NCI-H446 (cell line): ENCODE measurements at regions not wholly inside any gene's neighbourhood (a gene's known extent, or its start where the extent isn't known, plus 50 kb on each side); places are given as distances from the start of the nearest gene placed in this dataset.
"Not testable (repeated sequence)": the region's sequence is repeated elsewhere in the genome, so short reads cannot be mapped to it uniquely, and the experiment has no call there.

Experiments used
- DNase-seq, 2 experiments: peaks; one replicate each; lab custom pipeline; 2025; lab: John Stamatoyannopoulos, UW

DNA sequence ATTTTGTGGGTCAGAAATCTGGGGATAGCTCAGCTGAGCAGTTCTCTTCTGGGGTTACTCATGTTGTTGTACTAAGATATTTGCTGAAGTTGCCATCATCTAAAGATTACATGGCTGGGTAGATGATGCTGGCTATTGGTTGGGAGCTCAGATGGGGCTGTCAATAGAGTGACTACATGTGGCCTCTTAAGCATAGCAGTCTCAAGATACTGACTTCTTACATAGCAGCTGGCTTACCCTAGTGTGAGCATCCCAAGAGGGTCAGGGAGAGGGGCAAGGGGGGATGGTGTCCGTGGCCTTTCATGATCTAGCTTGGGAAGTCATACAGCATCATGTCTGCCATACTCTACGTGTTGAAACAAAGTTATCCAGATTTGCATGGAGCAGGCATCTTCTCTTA, 90.1 kb upstream of the HMGA2 start:
- DNase-seq = no peak

DNA sequence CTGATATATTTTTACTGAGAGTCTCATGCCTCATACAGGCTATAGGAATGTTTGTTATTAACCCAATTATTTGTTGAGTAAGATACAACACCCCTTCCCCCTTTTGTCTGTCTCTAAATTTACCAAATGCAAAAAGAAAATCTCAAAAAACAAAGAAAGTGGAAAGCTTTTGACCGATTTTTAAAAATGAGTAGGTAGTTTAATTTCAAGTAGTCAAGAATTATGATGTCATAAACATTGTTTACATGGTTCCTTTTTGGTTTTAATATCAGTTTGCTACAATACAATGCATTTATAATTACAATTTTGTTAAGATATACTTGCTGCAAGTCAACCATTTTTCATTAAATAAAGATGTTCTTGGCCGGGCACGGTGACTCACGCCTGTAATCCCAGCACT, 84.7 kb upstream of the HMGA2 start:
- DNase-seq = no peak

DNA sequence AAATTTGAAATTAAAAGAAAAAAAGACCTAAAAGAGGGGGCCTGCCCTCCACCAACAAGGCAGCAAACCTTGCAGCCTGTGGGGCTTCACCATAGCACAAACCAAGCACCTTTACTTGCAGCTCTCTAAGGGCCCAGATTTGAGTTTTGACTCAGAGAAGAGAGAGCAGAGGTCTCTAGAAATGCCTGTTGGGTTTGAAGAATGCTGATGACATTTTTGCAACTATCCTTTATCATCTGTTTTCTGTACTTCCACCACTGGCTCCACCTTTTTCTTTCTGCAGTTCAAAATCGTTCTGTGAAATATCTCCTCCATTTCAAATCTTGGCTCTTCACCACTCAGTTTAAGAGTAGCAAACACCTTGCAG, 83.8 kb upstream of the HMGA2 start:
- DNase-seq = no peak

DNA sequence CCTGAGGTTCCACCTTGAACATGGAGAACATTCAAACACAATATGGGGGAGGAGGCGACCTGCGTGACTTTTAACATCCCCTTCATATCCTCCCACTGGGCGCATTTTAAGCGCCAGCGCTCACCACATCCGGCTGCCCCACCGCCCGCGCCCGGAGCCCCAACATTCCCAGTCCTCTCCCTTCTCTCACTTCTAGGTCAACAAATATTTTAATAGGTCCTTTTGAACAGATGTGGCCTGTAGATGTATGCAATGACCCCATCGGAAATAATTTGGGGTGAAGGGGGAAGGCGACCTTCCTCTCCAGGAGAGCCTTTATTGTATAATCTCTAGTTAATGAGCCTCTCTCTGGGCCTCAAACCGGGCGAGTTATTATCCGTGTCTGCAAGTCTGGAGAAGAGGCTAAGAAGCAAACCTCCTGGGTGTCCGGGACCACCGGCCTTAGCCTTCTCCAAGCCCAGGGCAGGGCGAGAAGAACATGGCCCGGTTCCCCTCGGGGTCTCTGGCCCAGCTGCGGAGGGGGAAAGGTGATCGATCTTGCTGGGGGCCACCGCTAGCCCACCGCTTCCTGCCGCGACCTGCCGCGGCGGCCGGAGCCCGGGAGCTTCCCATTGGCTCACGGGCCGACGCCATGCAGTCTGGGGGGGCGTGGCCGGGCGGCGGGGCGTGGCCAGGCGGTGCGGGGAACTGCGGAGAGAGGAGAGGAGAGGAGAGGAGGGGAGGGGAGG, 83.2 kb upstream of the HMGA2 start:
- no peak for DNase-seq

DNA sequence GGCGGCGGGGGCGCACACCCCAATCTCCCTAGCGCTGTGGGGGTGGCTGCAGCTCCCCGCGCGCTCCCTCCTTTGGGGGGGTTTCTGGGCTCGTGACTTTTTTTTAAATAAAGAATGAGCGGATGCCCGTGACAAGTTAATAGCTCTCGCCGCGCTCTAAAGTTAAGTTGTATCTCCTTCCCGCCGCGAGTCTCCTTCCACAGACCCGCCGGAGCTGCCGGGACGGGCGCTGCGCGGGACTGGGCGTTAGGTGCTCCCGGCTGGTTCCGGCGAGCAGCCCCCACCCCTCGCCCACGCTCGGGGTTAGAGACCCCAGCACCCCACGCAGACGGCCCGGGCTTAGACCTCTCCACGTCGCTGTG, 82.6 kb upstream of the HMGA2 start:
- DNase-seq = no peak

DNA sequence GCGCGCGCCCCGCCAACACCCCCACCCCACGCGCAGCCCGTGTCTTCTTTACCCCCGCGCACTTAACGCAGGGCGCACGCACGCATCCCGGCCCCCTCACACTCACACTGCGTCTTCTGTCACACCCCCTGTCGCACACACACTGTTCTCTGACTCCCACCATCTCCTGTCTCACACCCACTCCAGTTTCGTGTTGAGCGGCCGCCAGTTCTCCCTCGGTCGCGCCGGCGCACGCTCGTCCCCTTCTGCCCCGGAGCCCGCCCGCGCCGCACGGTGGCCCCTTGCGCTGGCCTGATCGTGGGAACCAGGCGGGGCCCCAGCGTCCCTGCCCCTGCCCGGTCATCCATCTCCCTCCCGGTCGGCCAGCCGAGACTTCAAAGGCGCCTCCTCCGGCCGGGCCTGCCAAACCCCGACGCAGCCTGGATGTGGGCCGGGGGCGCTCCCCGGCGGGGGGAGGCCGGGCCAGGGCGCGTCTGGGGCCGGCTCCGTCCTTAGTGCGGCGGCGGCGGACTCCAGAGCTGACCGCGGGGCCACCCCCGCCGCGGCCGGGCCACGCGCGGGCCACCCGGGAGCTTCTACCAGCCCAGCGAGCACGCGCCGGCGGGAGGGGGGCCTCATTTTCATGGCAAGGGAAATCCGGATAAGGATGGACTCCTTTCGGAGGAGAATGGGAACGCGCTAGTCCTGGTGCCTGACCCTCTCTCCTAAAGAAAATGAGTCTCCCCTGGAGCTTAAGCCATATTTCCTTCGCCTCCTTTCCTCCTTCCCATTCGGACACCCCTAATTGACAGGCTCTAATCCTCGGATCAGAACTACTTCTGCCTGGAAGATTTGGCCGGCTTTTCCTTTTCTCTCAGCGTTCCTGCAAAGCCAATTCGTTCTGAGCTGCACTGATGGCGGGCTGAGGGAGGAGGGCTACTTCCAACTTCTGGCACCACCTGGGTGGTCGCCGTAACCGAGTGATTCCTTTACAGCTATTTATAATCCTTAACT, 82.0 kb upstream of the HMGA2 start:
- DNase-seq = no peak

DNA sequence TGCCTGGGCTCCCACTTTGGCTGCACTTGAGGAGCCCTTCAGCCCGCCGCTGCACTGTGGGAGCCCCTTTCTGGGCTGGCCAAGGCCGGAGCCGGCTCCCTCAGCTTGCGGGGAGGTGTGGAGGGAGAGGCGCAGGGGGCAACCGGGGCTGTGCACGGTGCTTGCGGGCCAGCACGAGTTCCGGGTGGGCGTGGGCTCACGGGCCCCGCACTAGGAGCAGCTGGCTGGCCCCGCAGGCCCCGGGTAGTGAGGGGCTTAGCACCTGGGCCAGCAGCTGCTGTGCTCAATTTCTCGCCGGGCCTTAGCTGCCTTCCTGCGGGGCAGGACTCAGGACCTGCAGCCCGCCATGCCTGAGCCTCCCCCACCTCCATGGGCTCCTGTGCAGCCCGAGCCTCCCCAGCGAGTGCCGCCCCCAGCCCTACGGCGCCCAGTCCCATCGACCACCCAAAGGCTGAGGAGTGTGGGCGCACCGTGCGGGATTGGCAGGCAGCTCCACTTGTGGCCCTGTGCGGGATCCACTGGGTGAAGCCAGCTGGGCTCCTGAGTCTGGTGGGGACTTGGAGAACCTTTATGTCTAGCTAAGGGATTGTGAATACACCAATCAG, 79.9 kb upstream of the HMGA2 start:
- DNase-seq = not testable (repeated sequence)

DNA sequence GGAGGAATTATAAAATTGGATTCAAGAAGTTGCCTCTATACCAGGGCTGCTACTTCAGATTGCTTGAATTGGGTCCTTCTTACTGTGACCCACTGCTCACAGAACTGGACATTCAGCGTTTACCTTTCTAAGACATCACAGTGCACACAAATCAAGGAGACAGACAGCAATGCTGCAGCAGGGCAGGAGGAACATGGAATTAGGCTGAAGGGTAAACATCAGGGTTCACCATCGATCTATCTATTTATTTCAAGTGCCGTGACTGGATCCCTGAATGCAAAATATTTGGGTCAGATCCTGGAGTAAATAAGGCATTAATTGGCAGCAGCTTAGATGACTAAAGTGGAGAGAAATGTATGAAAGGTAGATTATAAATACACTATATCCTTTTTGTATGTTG, 76.9 kb upstream of the HMGA2 start:
- DNase-seq = no peak

DNA sequence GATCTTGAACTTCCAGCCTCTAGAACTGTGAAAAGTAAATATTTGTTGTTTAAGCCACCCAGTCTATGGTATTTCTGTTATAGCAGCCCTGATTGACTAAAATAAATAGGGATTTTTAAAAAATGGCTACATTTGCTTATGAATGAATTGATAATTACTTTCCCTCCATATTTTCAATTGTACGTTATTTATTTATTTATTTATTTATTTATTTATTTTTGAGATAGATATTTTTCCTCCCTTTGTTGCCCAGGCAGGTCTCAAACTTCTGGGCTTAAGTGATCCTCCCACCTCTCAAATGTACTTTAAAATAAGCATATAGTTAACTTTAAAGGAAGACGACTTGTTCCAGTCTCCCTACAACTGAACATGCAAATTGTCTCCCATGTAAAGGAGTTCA, 76.0 kb upstream of the HMGA2 start:
- DNase-seq = no peak

DNA sequence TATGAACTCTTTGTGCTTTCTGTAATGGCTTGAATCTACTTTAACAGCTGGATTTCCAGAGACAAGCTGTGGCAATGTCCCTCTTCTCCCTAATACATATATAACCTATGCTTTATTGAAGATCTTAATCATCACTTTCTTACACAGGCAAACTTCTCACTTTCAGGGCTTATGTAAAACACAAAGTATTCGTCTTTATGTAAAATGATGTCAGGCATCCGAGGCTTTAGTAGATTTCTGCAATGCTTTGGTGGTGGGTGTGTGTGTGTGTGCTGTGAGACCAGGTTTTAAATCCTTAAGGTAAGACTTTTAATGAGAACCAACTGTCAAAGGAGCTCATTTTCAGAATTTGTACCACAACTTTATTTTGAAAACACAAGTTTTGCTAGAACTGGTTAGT, 70.0 kb upstream of the HMGA2 start:
- DNase-seq = no peak

DNA sequence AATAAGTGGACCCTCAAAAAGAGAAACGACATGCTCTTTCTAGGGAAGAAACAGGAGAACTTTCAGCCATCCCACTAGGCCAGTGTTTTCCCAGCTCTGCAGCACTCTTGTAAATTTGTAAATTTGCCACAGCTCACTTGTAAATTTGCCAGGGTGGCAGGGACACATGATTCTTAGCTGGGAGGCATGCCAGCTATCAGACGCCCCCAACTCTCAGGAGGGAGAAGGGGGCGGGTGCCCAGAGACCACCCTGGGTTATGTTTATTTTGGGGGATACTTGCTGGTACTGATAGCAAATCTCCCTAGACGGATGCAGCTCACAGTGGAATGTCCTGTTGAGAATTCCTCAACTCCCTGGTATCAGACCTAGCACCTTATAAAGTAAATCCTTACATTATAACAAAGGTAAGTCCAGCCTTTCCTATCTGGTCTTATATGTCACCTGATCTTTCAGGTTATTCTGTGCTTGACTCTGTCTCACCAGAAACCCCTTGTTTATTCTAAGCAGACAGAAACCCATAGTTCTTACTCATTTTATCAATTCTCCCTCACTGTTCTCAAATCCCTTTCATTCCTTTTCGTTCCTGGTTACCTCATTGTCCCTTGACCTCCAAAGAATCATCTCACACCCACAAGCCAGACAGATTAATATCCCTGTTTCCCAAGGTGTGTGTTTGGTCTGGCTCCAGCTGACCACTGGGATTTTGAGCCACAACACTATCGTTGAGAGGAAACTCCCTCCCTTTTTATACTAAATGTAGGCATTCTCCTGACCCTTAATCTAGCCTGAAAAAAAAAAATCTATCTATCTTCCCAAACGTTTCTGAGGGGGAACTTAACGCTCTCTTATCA, 69.3 kb upstream of the HMGA2 start:
- no peak for DNase-seq

DNA sequence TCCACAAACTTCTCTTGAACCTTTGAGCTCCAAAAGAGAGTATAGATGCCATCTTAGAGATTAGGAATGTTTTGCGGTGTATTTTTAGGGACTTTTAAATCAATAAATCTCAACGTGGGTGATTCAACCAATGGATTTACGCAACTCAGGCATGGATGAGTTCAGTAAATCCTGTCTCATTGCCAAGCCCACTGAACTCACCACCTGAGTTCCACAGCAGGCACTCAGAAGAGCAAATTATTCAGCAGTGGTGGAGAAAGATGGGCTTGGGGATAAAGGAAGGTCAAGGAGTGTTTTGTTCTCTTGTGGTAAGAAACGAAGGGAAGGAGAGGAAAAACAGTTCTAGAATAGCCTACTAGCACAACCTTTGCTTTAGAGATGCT, 68.7 kb upstream of the HMGA2 start:
- no peak for DNase-seq

DNA sequence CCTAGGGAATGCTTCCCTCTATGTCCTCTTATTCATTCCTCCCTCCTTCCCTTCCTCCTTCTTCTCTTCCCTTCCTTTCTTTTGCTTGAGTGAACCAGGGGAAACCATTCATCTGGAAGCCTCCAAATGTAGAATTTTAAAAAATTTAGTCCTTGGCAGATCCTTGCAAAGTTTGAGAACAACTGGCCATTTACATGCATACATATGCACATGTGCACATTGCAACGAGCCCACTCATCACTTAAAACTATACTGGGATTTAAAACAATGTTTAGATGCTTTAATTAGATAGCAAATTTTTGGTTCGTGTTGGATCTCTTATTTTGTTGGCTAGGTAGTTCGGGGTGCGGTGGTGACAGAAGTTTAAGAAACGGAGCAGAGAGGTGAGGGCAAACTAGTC, 68.0 kb upstream of the HMGA2 start:
- DNase-seq = no peak

DNA sequence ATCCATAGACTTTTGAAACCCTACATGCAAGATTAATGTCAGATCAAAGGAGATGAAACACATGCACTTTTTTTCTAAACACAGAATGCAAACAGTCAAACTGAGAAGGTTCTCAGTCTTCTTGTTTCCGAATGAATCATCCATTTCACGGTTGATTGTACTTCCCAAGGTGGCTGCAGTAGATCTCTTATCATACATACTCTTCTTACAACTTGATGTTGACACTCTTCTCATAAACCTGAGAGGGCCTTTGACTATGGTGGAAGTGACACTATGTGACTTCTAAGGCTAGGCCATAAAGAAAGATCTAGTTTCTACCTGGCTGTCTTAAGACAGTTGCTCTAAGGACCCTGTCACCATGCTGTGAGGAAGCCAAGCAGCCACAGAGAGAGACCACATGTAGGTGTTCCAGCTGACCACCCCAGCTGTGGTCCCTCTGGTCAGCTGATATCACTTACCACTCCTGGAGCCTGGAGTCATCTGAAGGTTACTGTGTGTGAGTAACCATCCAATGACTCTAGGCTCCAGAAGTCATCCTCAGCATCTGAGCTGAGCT, 67.2 kb upstream of the HMGA2 start:
- DNase-seq = no peak

DNA sequence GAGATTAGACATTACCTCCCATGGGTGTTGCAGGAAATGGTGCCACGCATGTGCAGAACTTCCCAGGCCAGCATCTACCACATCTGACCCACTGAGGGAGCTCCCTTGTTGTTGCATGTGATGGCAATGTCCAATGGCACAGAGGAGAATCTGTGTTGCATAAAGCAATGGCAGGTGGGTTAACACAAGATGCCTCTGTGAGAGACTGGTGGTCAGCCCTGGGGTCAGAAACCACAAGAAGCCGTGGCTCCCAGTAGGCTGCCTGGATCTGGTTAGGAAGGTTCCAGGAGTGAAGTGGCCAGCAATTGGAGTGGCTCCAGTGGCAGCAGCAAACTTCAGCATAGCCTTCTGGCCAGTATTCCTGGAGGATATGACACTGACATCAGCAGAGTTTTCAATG, 65.9 kb upstream of the HMGA2 start:
- no peak for DNase-seq

DNA sequence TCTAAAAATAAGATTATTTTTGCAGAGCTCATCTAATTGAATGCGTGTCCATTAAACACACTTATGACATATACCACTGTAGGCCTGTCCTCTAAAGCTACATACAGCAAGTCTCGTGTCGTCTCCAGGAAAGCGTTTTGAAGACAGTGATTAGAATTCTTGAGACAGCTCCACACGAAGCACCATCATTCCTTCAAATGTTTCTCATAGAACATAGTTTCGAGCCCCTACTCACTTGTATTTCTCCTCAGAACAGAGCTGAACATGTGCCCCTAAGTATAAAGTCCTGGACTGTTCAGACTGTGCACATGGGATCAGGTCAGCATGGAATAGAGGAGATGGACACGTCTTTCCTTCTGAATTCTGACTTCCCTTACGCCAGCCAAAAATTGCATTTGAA, 64.5 kb upstream of the HMGA2 start:
- no peak for DNase-seq

DNA sequence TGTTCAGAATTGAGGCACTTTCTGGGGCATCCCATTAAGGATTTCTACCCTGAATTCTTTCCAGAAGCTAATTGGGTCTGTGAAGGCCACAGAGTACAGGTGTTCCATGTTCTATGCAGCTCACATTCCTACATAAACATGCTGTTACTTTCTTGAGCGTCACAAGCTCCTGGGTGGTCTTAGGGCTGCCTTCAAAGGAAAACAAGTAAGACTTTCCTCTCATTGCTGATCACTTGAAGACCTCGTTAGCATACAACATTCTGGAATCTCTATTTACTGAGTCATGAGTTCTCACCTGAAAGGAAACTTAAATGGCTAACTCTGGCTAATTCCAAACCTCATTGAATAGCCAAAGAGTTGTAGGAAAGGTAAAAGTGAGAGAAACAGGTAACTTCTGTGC, 63.0 kb upstream of the HMGA2 start:
- no peak for DNase-seq

DNA sequence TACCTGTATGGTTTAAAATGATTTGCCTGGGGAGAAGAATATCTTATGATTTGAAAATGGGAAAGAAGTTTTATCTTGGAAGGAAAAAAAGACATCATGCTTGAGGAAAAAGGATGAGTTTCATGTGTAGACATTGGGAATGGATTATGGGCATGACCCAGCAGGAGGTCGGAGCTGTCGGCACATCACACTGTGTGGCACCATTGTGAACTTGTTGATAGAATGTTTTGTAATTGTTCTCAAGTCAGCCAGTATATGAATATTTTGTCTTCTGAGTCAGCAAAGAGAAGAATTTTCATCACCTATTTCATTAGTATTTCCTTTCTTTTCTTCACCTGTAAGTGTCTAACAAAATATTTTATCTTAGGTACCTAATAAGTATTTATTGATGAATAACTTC, 60.0 kb upstream of the HMGA2 start:
- no peak for DNase-seq

DNA sequence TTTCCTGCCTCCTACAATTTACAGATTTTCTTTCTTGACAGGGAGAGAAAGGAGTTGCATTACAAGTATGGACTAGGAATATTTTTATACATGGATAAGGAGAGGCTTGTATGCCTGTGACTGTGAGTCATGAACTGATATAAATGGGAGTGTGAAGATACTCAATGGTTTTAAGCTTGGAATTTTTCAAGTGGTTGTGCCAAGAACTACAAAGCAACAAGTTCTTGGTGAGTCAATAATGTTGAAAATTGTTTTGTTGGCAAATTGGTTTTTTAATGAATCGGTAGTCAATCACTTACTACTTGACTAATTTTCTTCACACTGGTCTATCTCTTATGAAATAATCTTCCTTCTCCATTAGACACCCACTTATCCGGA, 58.9 kb upstream of the HMGA2 start:
- no peak for DNase-seq

DNA sequence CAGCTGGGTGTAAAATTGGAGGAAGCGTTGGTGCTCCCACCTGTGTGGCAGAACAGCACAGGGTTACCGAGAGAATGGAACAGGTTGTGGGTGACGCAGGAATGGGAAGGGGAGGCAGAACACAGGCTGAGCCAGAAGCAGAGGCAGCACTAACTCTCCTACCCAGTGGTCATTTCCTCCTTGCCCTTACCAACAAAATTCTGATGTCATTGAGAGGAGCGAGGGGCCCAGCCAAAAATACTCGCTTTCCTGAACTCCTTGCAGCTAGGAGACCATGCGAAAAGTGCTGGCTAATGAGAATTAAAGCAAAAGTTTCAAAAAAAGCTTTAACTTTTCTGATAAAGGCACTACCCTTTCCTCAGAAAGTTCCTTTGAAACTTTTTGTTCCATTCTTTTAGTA, 54.4 kb upstream of the HMGA2 start:
- DNase-seq = no peak
